GM19468 (cell line): ENCODE measurements at regions not wholly inside any gene's neighbourhood (a gene's known extent, or its start where the extent isn't known, plus 50 kb on each side); places are given as distances from the start of the nearest gene placed in this dataset.
"Not testable (repeated sequence)": the region's sequence is repeated elsewhere in the genome, so short reads cannot be mapped to it uniquely, and the experiment has no call there.

Source experiments
- ATAC-seq: cut with Tn5 transposase; IDR thresholded peaks from one replicate; pipeline ENCODE4 v1.9.1; 2021; ENCODE audit warnings: mild to moderate bottlenecking, moderate library complexity, moderate number of reproducible peaks; ENCODE audit not compliant: unreplicated experiment; ENCODE audit errors: extremely low read depth

DNA sequence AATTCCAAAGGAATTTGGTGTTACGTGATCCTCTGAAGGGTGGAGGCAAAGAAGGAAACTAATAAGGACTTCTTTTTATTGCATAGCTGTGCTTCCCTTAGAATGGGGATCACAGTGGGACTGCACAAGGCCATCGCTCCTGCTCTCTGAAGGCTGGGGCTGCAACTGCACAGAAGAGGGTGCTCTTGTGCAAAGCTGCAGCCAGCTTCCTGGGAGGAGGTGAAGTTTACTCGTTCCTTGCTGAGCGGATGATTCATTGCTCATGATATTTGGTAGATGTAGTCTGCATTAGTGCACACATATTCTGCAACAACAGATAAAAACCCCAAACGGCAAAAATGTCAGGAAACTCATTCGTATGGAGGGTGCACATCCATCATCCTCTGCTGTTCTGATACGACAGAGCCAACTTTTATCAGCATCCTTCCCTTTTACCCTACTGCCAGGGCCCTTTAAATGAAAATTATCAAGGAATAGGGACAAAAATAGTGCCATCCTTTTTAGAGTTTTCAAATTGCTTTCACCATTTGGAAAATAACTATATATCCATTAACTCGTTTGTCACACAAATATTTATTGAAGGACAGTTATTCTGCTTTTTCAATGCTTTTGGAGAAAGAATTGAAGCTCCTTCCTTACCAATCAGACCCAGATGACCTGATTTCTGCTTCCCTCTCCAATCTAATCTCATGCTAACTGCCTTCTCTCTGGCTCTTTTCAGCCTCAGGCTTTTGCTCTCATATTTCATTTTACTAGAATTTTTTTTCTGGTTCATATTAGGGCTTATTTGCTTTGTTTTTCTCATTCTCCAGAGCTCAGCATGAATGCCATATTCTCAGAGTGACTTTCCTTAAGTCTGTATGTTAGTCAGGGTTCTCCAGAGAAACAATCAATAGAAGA, 263.6 kb downstream of the DUSP10 start:
- peak; percentile 55 for ATAC-seq

GRCh38 chr1:221487781-221488524, 253.9 kb downstream of the DUSP10 start:
- no peak for ATAC-seq

- no peak for ATAC-seq
Observed at GRCh38 chr1:221488550-221488949, 253.3 kb downstream of the DUSP10 start.

GRCh38 chr1:221494670-221495069, 247.2 kb downstream of the DUSP10 start:
- no peak for ATAC-seq

DNA sequence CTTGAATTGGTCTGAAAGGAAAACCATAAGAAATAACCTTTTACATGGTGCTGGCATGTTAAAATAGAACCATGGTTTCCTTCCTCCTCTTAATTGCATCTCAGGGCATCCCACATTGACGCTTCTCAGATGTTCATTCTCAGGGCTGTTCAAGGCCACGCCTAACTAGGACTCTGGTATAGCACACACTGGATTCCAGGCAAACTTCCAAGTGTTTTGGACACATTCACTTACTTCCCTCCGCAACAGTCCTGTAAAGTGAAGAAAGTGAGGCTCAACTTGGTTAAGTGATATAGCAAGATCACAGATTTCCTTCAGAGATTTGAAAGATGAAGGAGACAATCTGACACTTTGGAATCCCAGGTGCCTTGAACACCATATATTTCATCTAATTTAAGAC, 244.8 kb downstream of the DUSP10 start:
- ATAC-seq, result no peak

DNA sequence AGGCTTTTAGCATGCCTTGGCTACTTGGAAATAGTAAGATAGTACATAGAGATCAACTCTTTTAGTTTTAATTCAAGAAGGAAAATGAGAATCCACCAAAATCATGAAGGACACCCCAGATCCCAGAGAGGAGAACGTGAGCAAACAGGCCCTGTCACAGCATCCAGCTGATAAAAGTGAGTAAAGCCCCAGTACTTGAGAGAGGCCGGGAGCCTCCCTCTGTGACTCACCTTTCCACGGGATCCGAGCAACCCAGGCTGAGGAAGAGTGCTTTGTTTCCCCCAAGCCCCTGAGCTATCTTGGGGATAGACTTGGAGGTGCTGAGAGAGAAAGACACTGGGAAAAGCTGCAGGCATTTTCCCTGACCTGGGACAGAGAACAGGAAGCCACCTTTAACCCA, 238.6 kb downstream of the DUSP10 start:
- no peak for ATAC-seq

- ATAC-seq, result peak; percentile 41
Observed at GRCh38 chr1:221509575-221510355, 232.1 kb downstream of the DUSP10 start.

- no peak for ATAC-seq
Observed at GRCh38 chr1:221510793-221511503, 230.9 kb downstream of the DUSP10 start.

DNA sequence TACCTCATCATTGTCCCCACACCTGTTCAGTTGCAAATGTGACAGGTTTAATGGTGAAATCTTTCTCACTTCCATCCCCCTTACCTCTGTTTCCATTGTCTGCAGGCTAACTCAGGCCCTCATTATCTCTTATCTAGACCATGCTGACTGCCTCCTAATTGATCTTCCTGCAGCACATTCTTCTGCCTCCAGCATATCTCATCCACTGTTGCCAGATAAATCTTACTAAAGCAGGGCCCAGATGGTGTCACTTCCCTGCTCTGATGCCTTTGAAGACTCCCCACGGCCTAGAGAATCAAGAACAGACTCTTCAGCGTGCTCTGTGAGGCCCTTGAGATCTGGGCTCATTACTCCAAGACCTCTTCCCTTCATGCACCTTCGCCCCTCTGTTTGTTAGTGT, 230.1 kb downstream of the DUSP10 start:
- ATAC-seq, result no peak

- ATAC-seq, result no peak
Observed at GRCh38 chr1:221514806-221515205, 227.1 kb downstream of the DUSP10 start.

- ATAC-seq, result no peak
Observed at GRCh38 chr1:221515496-221515895, 226.4 kb downstream of the DUSP10 start.

- ATAC-seq, result no peak
Observed at GRCh38 chr1:221517961-221518360, 223.9 kb downstream of the DUSP10 start.

DNA sequence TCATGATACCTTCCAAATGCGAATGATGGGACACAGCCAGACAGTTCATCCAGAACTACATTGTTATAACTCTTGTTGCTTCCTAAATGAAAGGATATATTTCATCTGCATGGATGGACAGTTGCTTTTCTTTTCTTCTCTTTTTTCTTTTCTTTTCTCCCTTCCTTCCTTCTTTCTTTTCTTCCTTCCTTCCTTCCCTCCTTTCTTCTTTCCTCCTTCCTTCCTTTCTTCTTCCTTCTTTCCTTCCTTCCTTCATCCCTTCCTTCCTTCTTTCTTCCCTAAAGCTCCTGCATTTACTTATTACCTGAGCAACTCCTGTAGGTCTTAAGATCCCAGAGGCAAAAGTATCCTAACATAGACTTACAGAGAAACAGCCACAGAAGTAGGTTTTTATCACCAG, 221.6 kb downstream of the DUSP10 start:
- ATAC-seq, result no peak

GRCh38 chr1:221521686-221522085, 220.2 kb downstream of the DUSP10 start:
- ATAC-seq, result no peak

DNA sequence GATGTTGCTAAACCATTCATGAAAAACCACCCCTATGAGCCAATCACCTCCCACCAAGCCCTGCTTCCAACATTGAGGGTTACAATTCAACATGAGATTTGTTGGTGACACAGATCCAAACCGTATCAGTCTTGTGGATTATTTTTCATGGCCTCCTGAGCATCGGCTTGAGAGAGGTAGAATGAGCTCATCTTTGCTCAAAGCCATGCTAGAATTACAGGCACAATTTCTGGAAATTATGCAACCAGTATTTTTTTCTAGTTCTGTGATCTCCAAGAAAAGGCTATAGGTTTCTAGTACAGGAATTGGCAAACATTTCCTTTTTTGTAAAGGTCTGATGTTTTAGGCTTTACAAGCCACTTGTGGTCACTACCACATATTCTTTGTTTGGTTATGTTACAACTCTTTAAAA, 219.4 kb downstream of the DUSP10 start:
- ATAC-seq, result no peak

GRCh38 chr1:221525749-221526148, 216.1 kb downstream of the DUSP10 start:
- ATAC-seq, result no peak

DNA sequence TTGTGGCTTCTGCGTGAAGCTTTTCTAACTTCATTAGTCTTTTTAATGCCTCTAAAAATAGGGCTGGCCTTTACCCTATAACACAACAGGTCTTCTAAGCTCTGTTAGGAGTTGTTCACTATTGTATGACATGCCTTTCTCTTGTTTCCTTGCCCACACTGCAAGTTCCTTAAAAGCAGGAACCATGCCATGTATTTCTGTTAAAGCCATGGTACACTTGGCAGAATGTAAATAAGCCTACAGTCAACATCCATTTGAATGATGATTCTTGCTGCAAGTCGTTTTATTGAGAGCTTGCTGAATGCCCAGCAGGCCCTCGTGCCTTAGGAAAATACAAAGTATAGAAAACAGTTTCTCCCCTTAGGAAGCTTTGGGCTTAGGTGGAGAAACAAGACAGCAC, 214.6 kb downstream of the DUSP10 start:
- ATAC-seq, result no peak

DNA sequence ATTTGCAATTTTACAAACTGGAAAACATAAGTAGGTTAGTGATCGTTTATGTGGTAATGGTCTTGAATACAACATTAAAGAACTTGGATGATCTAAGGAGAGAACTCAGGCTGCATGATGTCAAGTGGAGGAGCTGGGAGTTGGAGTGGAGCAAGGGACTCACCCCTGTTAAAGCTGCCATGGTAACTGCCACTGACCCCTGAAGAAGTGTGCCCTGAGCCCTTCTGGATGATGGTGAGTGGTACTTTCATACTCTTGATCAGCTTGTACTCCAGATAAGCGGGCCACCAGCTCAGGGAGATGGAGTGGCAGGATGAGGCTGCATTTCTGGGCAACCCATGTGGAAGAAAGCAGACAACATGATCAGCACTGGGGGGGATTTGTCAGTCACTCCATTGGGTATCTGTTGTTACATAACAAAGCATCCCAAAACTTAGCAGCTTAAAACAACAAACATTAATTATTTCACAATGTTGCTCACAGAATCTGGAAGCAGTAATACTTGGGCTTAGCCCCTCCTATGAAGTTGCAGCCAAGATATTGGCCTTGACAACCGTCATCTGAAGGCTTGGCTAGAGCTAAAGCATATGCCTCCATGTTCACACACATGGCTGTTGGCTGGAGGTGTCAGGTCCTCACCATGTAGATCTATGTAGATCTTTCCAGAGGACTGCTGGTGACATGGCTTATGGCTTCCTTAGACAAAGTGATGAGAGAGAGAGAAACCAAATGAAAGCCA, 213.8 kb downstream of the DUSP10 start:
- ATAC-seq, result no peak

DNA sequence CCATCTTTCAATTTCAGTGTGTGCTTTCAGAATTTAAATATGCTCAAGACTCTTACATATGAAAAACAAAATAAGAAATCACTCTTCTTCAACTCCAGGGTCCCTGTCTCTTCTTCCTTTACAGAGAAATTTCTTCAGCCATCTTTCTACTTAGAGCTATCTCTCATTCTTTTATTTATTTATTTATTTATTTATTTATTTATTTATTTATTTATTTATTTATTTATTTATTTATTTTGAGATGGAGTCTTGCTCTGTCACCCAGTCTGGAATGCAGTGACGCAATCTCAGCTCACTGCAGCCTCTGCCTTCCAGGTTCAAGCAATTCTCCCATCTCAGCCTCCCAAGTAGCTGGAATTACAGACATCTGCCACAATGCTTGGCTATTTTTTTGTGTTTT, 211.7 kb downstream of the DUSP10 start:
- not testable (repeated sequence) for ATAC-seq
